ENCODE measurements at regions not wholly inside any gene's neighbourhood (a gene's known extent, or its start where the extent isn't known, plus 50 kb on each side); places are given as distances from the start of the nearest gene placed in this dataset.

- Histone ChIP-seq H3K27ac (ENCODE audit: extremely low read depth, low read depth, low read length) (no peak overlapping the region), H3K4me1 (ENCODE audit: control insufficient read depth, insufficient read depth, low read length) (no peaks in the 10 kb centered on the region), H3K36me3 (ENCODE audit: control insufficient read depth in 2 of 2, insufficient read depth in 1 of 2, low read length in 2 of 2) (no peaks in the 10 kb centered on the region), H3K4me3 (ENCODE audit: low read depth, low read length) (no peak overlapping the region), H3K9me3 (ENCODE audit: control insufficient read depth, insufficient read depth, low read depth, low read length) (no peaks in the 10 kb centered on the region)
- TF ChIP-seq SP2 (tag by site-specific recombination; IDR thresholded peaks at IDR 0.05) (no peak), CTCF (tag by site-specific recombination; IDR thresholded peaks at IDR 0.05) (peak; percentile 55; the same call in 1 of the 2 replicates), ZNF449 (tag by site-specific recombination; IDR thresholded peaks at IDR 0.05) (no peak), ZNF394 (tag by site-specific recombination; IDR thresholded peaks at IDR 0.05; ENCODE audit: borderline replicate concordance) (peak; percentile 54; the same call in 1 of the 2 replicates), ZNF366 (tag by site-specific recombination; conservative IDR thresholded peaks at IDR 0.05) (0 out of 2 replicates have a peak, but pooled peaks have one; percentile 23), ZNF155 (tag by site-specific recombination; IDR thresholded peaks at IDR 0.05) (no peak), ZNF777 (tag by site-specific recombination; IDR thresholded peaks at IDR 0.05; ENCODE audit: borderline replicate concordance) (no peak), ZBTB17 (tag by site-specific recombination; IDR thresholded peaks at IDR 0.05) (peak; percentile 67; the same call in 1 of the 2 replicates), ZNF623 (tag by site-specific recombination; IDR thresholded peaks at IDR 0.05) (no peak), PBX3 (CRISPR knock-in tag; IDR thresholded peaks at IDR 0.05) (no peak), ZNF837 (tag by site-specific recombination; IDR thresholded peaks at IDR 0.05) (no peak), IKZF3 (tag by site-specific recombination; IDR thresholded peaks at IDR 0.05) (peak; percentile 63), ZNF776 (tag by site-specific recombination; IDR thresholded peaks at IDR 0.05; ENCODE audit: borderline replicate concordance) (no peak), ZNF654 (tag by site-specific recombination; IDR thresholded peaks at IDR 0.05; ENCODE audit: low read depth) (peak; percentile 89), ZNF146 (tag by site-specific recombination; IDR thresholded peaks at IDR 0.05) (no peak), ZBTB1 (tag by site-specific recombination; IDR thresholded peaks at IDR 0.05) (no peak), ZNF629 (tag by site-specific recombination; IDR thresholded peaks at IDR 0.05) (no peak)
- POLR2A ChIA-PET = no interaction called here
- CTCF ChIA-PET = interaction anchor here (0.6 to 9.5 kb wide), 45 partner anchors 11 to 921 kb away, joined by 3 to 119 read pairs (median 5); no protein-coding TSS in a partner anchor
These were observed 67.2 kb upstream of the BMAL1 start for GRCh38 chr11:13210424-13210823.

GRCh38 chr11:13214276-13214675 lies 63.3 kb upstream of the BMAL1 start:
- H3K9me3 ChIP-seq (ENCODE audit: control insufficient read depth, insufficient read depth, low read depth, low read length) = no peaks in the 10 kb centered on the region
- H3K4me3 ChIP-seq (ENCODE audit: low read depth, low read length) = no peak overlapping the region
- ChIA-PET POLR2A (no interaction called here), CTCF (interaction anchor here (0.6 to 9.5 kb wide), 5 partner anchors 25 to 335 kb away, joined by 3 to 119 read pairs (median 14); no protein-coding TSS in a partner anchor)
- no peak overlapping the region for H3K27ac ChIP-seq (ENCODE audit: extremely low read depth, low read depth, low read length)
- H3K36me3 ChIP-seq (ENCODE audit: control insufficient read depth in 2 of 2, insufficient read depth in 1 of 2, low read length in 2 of 2) = no peaks in the 10 kb centered on the region
- TF ChIP-seq WT1 (tag by site-specific recombination; IDR thresholded peaks at IDR 0.05) = no peak
- TF ChIP-seq ZNF248 (tag by site-specific recombination; IDR thresholded peaks at IDR 0.05) = no peak
- TF ChIP-seq REPIN1 (tag by site-specific recombination; IDR thresholded peaks at IDR 0.05; ENCODE audit: low read depth) = no peak
- TF ChIP-seq ZNF791 (tag by site-specific recombination; IDR thresholded peaks at IDR 0.05) = no peak
- no peak for TF ChIP-seq ZNF146 (tag by site-specific recombination; IDR thresholded peaks at IDR 0.05)
- no peaks in the 10 kb centered on the region for H3K4me1 ChIP-seq (ENCODE audit: control insufficient read depth, insufficient read depth, low read length)

Measured in HEK293 (cell line).